HFFc6 (cell line): ENCODE measurements at regions not wholly inside any gene's neighbourhood (a gene's known extent, or its start where the extent isn't known, plus 50 kb on each side); places are given as distances from the start of the nearest gene placed in this dataset.
A peak's percentile ranks its signal among the peaks of the same experiment; 100 is the strongest.

ENCODE experiments used
- DNase-seq: peaks from one replicate; pipeline ENCODE4 v3.0.0-alpha.2; 2018
- H3K27ac Mint-ChIP-seq: 2 replicates; pipeline ENCODE4 v1.8.0; 2020; ENCODE audit warnings: mild to moderate bottlenecking, mixed read lengths
- H3K27me3 Mint-ChIP-seq: 2 replicates; pipeline ENCODE4 v1.8.0; 2021; ENCODE audit warnings: mild to moderate bottlenecking, moderate library complexity, mixed read lengths; ENCODE audit not compliant: insufficient read depth
- H3K36me3 Mint-ChIP-seq: 2 replicates; pipeline ENCODE4 v1.8.0; 2021; ENCODE audit warnings: low read depth, mixed read lengths
- H3K4me1 Mint-ChIP-seq: 2 replicates; pipeline ENCODE4 v1.8.0; 2020; ENCODE audit warnings: low read depth, mixed read lengths
- H3K4me3 Mint-ChIP-seq: 2 replicates; pipeline ENCODE4 v1.8.0; 2020; ENCODE audit warnings: mild to moderate bottlenecking, moderate library complexity, mixed read lengths
- H3K9me3 Mint-ChIP-seq: 2 replicates; pipeline ENCODE4 v1.8.0; 2020; ENCODE audit warnings: mild to moderate bottlenecking, mixed read lengths
- CTCF ChIP-seq: fragments of 200-600 bp; sonication (generic); IDR thresholded peaks from 2 replicates; pipeline ENCODE4 v1.5.0; 2021; ENCODE audit warnings: antibody characterized with exemption, mild to moderate bottlenecking

GRCh38 chr5:60334281-60334713 is 365.7 kb downstream of the DEPDC1B start:
- peak; percentile 71 for DNase-seq
- H3K9me3 Mint-ChIP-seq: no peaks in the 10 kb centered on the region; the same call in 1 of the 2 replicates
- peaks cover 34% of the 10 kb centered on the region for H3K4me1 Mint-ChIP-seq
- H3K27me3 Mint-ChIP-seq: peaks cover 2% of the 10 kb centered on the region; the same call in 1 of the 2 replicates
- peak overlapping the region; percentile 49; the same call in 1 of the 2 replicates for H3K4me3 Mint-ChIP-seq
- TF ChIP-seq CTCF: no peak
- H3K27ac Mint-ChIP-seq: peak overlapping the region; percentile 43; the same call in 1 of the 2 replicates
- no peaks in the 10 kb centered on the region for H3K36me3 Mint-ChIP-seq

- Mint-ChIP-seq H3K27ac (peak overlapping the region; percentile 58), H3K27me3 (peaks cover under 1% of the 10 kb centered on the region; the same call in 1 of the 2 replicates), H3K36me3 (no peaks in the 10 kb centered on the region), H3K4me1 (peaks cover 34% of the 10 kb centered on the region), H3K4me3 (no peak overlapping the region), H3K9me3 (no peaks in the 10 kb centered on the region; the same call in 1 of the 2 replicates)
- DNase-seq: peak; percentile 11
- no peak for TF ChIP-seq CTCF
Measured at GRCh38 chr5:60333005-60333571, 366.9 kb downstream of the DEPDC1B start.

DNA sequence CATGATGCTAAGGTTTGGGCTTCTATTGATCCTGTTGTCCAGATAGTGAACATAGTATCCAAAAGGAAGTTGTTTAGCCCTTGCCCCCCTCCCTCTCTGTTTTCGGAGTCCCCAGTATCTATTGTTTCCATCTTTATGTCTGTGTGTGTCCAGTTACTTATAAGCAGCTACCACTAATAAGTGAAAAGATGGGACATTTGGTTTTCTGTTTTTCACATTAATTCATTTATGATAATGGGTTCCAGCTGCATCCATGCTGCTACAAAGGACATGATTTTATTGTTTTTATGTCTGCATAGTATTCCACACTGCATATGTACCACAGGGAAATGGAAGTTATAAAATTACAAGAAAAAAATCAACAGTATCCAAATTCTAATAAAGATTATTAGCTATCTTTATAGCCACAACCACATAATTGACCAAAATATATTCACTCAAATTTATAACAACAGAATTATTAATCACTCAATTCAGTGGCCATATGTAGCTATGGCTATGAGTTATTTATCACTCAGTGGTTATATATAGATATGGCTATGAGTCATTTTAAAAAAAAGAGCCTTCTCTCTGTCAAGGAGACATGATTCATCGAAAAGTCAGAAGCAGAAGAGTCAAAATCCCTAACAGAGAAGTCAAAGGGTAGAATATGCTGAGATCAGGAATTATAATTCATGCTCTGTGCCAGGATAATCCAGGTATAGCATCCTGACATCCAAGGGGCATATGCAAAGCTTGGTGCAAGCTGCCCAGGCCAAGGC is 367.5 kb downstream of the DEPDC1B start:
- TF ChIP-seq CTCF: no peak
- H3K27ac Mint-ChIP-seq: peak overlapping the region; percentile 58
- no peaks in the 10 kb centered on the region for H3K27me3 Mint-ChIP-seq
- H3K4me3 Mint-ChIP-seq: no peak overlapping the region
- DNase-seq: peak; percentile 36
- peaks cover 34% of the 10 kb centered on the region for H3K4me1 Mint-ChIP-seq
- no peaks in the 10 kb centered on the region for H3K36me3 Mint-ChIP-seq
- H3K9me3 Mint-ChIP-seq: no peaks in the 10 kb centered on the region; the same call in 1 of the 2 replicates

DNA sequence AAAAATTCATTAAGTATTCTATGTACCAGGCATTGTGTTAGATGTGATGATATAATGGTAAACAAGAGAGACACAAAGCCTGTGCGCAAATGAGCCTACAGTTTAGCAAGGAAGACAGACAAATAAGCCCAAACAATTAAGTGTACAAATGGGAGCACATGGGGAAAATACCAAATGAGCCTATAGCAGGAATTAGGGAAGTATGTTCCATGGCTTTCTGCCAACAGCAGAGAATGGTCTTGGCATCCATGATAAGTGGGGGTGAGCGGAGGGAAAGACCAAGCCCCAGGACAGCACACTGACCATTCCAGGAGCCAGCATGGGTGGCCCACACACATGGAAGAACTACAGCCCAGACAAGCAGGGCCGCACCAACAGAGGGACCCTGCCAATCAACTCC is 369.7 kb downstream of the DEPDC1B start:
- no peak overlapping the region for H3K27ac Mint-ChIP-seq
- H3K36me3 Mint-ChIP-seq: no peaks in the 10 kb centered on the region

DNA sequence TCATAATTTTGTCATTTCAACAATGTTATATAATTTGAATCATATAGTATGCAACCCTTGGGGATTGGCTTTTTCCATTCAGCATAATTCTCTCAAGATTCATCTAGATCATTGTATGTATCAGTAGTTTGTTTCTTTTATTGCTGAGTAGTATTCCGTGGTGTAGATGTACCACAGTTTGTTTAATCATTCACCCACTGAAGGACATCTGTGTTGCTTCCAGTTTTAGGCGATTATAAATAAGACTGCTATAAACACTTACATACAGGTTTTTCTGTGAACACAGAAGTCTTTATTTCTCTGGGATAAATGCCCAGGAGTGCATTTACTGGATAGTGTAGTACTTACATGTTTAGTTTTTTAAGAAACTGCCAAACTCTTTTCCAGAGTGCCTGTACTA is 374.1 kb downstream of the DEPDC1B start:
- no peaks in the 10 kb centered on the region for H3K36me3 Mint-ChIP-seq
- H3K4me3 Mint-ChIP-seq: no peak overlapping the region
- TF ChIP-seq CTCF: no peak
- DNase-seq: no peak
- peaks cover 3% of the 10 kb centered on the region; the same call in 1 of the 2 replicates for H3K27me3 Mint-ChIP-seq
- no peak overlapping the region for H3K27ac Mint-ChIP-seq
- peaks cover 5% of the 10 kb centered on the region; the same call in 1 of the 2 replicates for H3K9me3 Mint-ChIP-seq
- no peaks in the 10 kb centered on the region; the same call in 1 of the 2 replicates for H3K4me1 Mint-ChIP-seq

More for the DNA sequence above, 369.7 kb downstream of the DEPDC1B start:
- Mint-ChIP-seq H3K9me3 (no peaks in the 10 kb centered on the region; the same call in 1 of the 2 replicates), H3K4me1 (peaks cover 32% of the 10 kb centered on the region), H3K4me3 (no peak overlapping the region), H3K27me3 (peaks cover 3% of the 10 kb centered on the region; the same call in 1 of the 2 replicates)
- TF ChIP-seq CTCF: no peak
- DNase-seq: no peak
